H9 (cell line): ENCODE measurements at regions not wholly inside any gene's neighbourhood (a gene's known extent, or its start where the extent isn't known, plus 50 kb on each side); places are given as distances from the start of the nearest gene placed in this dataset.

Source experiments
- DNase-seq: peaks from one replicate; pipeline ENCODE4 v3.0.0-alpha.2; 2017
- H2AFZ ChIP-seq: one replicate; pipeline ENCODE4 v1.6.1; 2013; ENCODE audit warnings: mild to moderate bottlenecking, low read length, control low read depth, moderate library complexity
- H2AK5ac ChIP-seq: 2 replicates; pipeline ENCODE4 v1.6.1; 2013; ENCODE audit warnings: low read length, control low read depth, mixed read lengths; ENCODE audit not compliant: insufficient read length
- H2BK120ac ChIP-seq: one replicate; pipeline ENCODE4 v1.6.1; 2013; ENCODE audit warnings: low read depth, mild to moderate bottlenecking, low read length, control low read depth, inconsistent platforms; ENCODE audit not compliant: poor library complexity, severe bottlenecking
- H2BK12ac ChIP-seq: 2 replicates; pipeline ENCODE4 v1.6.1; 2013; ENCODE audit warnings: low read length, control low read depth, mixed read lengths, low read depth; ENCODE audit not compliant: insufficient read length
- H2BK15ac ChIP-seq: 2 replicates; pipeline ENCODE4 v1.6.1; 2013; ENCODE audit warnings: low read depth, low read length, control low read depth
- H2BK20ac ChIP-seq: one replicate; pipeline ENCODE4 v1.6.1; 2013; ENCODE audit warnings: low read depth, mild to moderate bottlenecking, low read length, control low read depth, inconsistent platforms; ENCODE audit not compliant: poor library complexity, severe bottlenecking
- H2BK5ac ChIP-seq: 2 replicates; pipeline ENCODE4 v1.6.1; 2013; ENCODE audit warnings: low read length, control low read depth, mixed read lengths; ENCODE audit not compliant: insufficient read length
- H3K14ac ChIP-seq: 2 replicates; pipeline ENCODE4 v1.6.1; 2013; ENCODE audit warnings: low read length, control low read depth; ENCODE audit not compliant: insufficient read depth
- H3K18ac ChIP-seq: 2 replicates; pipeline ENCODE4 v1.6.1; 2013; ENCODE audit warnings: low read depth, mild to moderate bottlenecking, mixed read lengths, low read length, control low read depth; ENCODE audit not compliant: insufficient read length
- H3K23ac ChIP-seq: 2 replicates; pipeline ENCODE4 v1.6.1; 2013; ENCODE audit warnings: low read length, control low read depth, mixed read lengths, low read depth; ENCODE audit not compliant: insufficient read length
- H3K23me2 ChIP-seq: 2 replicates; pipeline ENCODE4 v1.6.1; 2013; ENCODE audit warnings: low read depth, mild to moderate bottlenecking, mixed read lengths, low read length, control low read depth; ENCODE audit not compliant: insufficient read length, poor library complexity, severe bottlenecking
- H3K27ac ChIP-seq: 2 replicates; pipeline ENCODE4 v1.5.1; 2013; ENCODE audit warnings: low read length, control low read depth, mixed read lengths, low read depth; ENCODE audit not compliant: insufficient read length
- H3K27me3 ChIP-seq: 2 replicates; pipeline ENCODE4 v1.6.1; 2013; ENCODE audit warnings: low read length, control low read depth, inconsistent platforms; ENCODE audit not compliant: insufficient read depth
- H3K4ac ChIP-seq: 2 replicates; pipeline ENCODE4 v1.6.1; 2013; ENCODE audit warnings: low read depth, mild to moderate bottlenecking, control low read depth, inconsistent platforms, low read length, moderate library complexity
- H3K4me1 ChIP-seq: 2 replicates; pipeline ENCODE4 v1.6.1; 2013; ENCODE audit warnings: low read length, control low read depth, inconsistent platforms; ENCODE audit not compliant: insufficient read depth
- H3K4me2 ChIP-seq: 2 replicates; pipeline ENCODE4 v1.6.1; 2013; ENCODE audit warnings: low read length, control low read depth, mixed read lengths; ENCODE audit not compliant: insufficient read length, insufficient read depth
- H3K56ac ChIP-seq: 2 replicates; pipeline ENCODE4 v1.6.1; 2013; ENCODE audit warnings: low read depth, mild to moderate bottlenecking, mixed read lengths, low read length, control low read depth; ENCODE audit not compliant: insufficient read length
- H3K79me1 ChIP-seq: 2 replicates; pipeline ENCODE4 v1.6.1; 2013; ENCODE audit warnings: low read depth, mild to moderate bottlenecking, moderate library complexity, low read length, control low read depth, inconsistent platforms; ENCODE audit not compliant: insufficient read depth, poor library complexity, severe bottlenecking
- H3K79me2 ChIP-seq: 2 replicates; pipeline ENCODE4 v1.6.1; 2013; ENCODE audit warnings: low read length, control low read depth, inconsistent platforms; ENCODE audit not compliant: insufficient read depth
- H3K9ac ChIP-seq: 2 replicates; pipeline ENCODE4 v1.6.1; 2013; ENCODE audit warnings: low read length, control low read depth, mixed read lengths; ENCODE audit not compliant: insufficient read length; ENCODE audit errors: extremely low read depth
- H3K9me3 ChIP-seq: one replicate; pipeline ENCODE4 v1.6.1; 2013; ENCODE audit warnings: low read depth, low read length, inconsistent platforms; ENCODE audit not compliant: control insufficient read depth
- H3T11ph ChIP-seq: one replicate; pipeline ENCODE4 v1.6.1; 2013; ENCODE audit warnings: mild to moderate bottlenecking, low read length, control low read depth, inconsistent platforms
- H4K20me1 ChIP-seq: one replicate; pipeline ENCODE4 v1.6.1; 2013; ENCODE audit not compliant: control insufficient read depth, insufficient read length, insufficient read depth
- H4K5ac ChIP-seq: 2 replicates; pipeline ENCODE4 v1.6.1; 2013; ENCODE audit warnings: low read depth, mild to moderate bottlenecking, mixed read lengths, low read length, control low read depth; ENCODE audit not compliant: insufficient read length
- H4K8ac ChIP-seq: replicated peaks from 2 replicates; pipeline ENCODE4 v1.6.1; 2013; ENCODE audit warnings: low read length, control low read depth, mixed read lengths, low read depth; ENCODE audit not compliant: insufficient read length
- H4K91ac ChIP-seq: 2 replicates; pipeline ENCODE4 v1.6.1; 2013; ENCODE audit warnings: low read depth, mild to moderate bottlenecking, moderate library complexity, mixed read lengths, low read length, control low read depth; ENCODE audit not compliant: insufficient read length
- H3K27ac Mint-ChIP-seq, 3 experiments: 2 replicates in 2 of 3; 3 replicates in 1 of 3; pipeline ENCODE4 v1.8.0; 2020 to 2021; ENCODE audit warnings: mixed read lengths in 3 of 3, mild to moderate bottlenecking in 1 of 3, moderate library complexity in 1 of 3
- H3K27me3 Mint-ChIP-seq: 2 replicates; pipeline ENCODE4 v1.8.0; 2021; ENCODE audit warnings: low read depth, mild to moderate bottlenecking, moderate library complexity, mixed read lengths
- H3K36me3 Mint-ChIP-seq, 3 experiments: 2 replicates in 2 of 3; 3 replicates in 1 of 3; pipeline ENCODE4 v1.8.0; 2020 to 2021; ENCODE audit warnings: low read depth in 3 of 3, mixed read lengths in 3 of 3; ENCODE audit not compliant: insufficient read depth in 1 of 3
- H3K4me1 Mint-ChIP-seq, 2 experiments: 2 replicates each; pipeline ENCODE4 v1.8.0; 2020; ENCODE audit warnings: mixed read lengths in 2 of 2
- H3K4me3 Mint-ChIP-seq, 2 experiments: 2 replicates in 1 of 2; 3 replicates in 1 of 2; pipeline ENCODE4 v1.8.0; 2020 to 2021; ENCODE audit warnings: mild to moderate bottlenecking in 2 of 2, mixed read lengths in 2 of 2, moderate library complexity in 1 of 2
- H3K9me3 Mint-ChIP-seq, 2 experiments: 2 replicates in 1 of 2; 3 replicates in 1 of 2; pipeline ENCODE4 v1.8.0; 2020; ENCODE audit warnings: mild to moderate bottlenecking in 2 of 2, mixed read lengths in 2 of 2, moderate library complexity in 1 of 2
- WGBS: extraction: QIAGEN DNeasy Blood & Tissue Kit; methylation state at CpG from one replicate; pipeline ENCODE4 v1.1.7; 2013; ENCODE audit warnings: missing lambda C conversion rate, low lambda C conversion rate, mixed read lengths; ENCODE audit not compliant: insufficient read length; ENCODE audit errors: extremely low coverage; 5-methylcytosine and 5-hydroxymethylcytosine counted together
- TF ChIP-seq, protein P1 (sequence below): fragments of 200-600 bp; sonication (generic); conservative IDR thresholded peaks from 3 replicates; pipeline ENCODE4 v1.8.0; 2021; ENCODE audit warnings: antibody characterized with exemption, mild to moderate bottlenecking

DNA sequence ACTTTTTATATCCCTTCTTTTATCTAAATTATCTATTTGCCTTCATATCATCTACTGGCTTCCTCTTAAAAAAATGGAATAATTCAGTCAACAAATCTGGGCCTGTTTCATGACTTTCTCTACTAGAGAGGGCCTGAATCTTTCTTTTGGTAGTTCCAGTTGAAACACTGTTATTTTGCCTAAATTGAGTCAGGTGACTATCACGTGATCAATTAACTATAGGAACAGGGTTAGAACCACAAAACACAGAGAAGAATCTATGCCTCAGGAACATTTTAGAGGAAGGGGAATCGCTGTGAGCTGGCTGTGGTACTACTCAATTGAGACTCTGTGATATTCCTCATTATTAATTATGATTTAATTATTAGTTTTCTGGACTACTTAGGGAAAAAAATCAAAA lies 736.7 kb upstream of the PITX2 start:
- H3K14ac ChIP-seq, result no peak overlapping the region
- H3K27me3 ChIP-seq, result no peaks in the 10 kb centered on the region
- H4K91ac ChIP-seq, result no peak overlapping the region
- no peaks in the 10 kb centered on the region for H3K79me2 ChIP-seq
- no peaks in the 10 kb centered on the region for H3K9me3 ChIP-seq
- H3K4me3 Mint-ChIP-seq, result no peak overlapping the region
- no peaks in the 10 kb centered on the region for H3K4me1 Mint-ChIP-seq
- H3K9ac ChIP-seq, result no peak overlapping the region
- no peak overlapping the region for H3K4ac ChIP-seq
- no peak overlapping the region for H2BK5ac ChIP-seq
- H3K4me1 ChIP-seq, result no peaks in the 10 kb centered on the region
- H3K36me3 Mint-ChIP-seq, result no peaks in the 10 kb centered on the region
- H2AFZ ChIP-seq, result no peak overlapping the region
- H2BK20ac ChIP-seq, result no peak overlapping the region
- TF ChIP-seq, protein P1, sequence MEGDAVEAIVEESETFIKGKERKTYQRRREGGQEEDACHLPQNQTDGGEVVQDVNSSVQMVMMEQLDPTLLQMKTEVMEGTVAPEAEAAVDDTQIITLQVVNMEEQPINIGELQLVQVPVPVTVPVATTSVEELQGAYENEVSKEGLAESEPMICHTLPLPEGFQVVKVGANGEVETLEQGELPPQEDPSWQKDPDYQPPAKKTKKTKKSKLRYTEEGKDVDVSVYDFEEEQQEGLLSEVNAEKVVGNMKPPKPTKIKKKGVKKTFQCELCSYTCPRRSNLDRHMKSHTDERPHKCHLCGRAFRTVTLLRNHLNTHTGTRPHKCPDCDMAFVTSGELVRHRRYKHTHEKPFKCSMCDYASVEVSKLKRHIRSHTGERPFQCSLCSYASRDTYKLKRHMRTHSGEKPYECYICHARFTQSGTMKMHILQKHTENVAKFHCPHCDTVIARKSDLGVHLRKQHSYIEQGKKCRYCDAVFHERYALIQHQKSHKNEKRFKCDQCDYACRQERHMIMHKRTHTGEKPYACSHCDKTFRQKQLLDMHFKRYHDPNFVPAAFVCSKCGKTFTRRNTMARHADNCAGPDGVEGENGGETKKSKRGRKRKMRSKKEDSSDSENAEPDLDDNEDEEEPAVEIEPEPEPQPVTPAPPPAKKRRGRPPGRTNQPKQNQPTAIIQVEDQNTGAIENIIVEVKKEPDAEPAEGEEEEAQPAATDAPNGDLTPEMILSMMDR, result no peak
- no peak overlapping the region for H2BK120ac ChIP-seq
- no peak overlapping the region for H3K27ac Mint-ChIP-seq
- no peaks in the 10 kb centered on the region for H3K27me3 Mint-ChIP-seq
- H3K23me2 ChIP-seq, result no peaks in the 10 kb centered on the region
- H2BK15ac ChIP-seq, result no peak overlapping the region
- no peak overlapping the region for H3T11ph ChIP-seq
- no peak for DNase-seq
- H3K23ac ChIP-seq, result no peak overlapping the region
- no peak overlapping the region for H3K56ac ChIP-seq
- no peak overlapping the region for H4K5ac ChIP-seq
- no peak overlapping the region for H3K4me2 ChIP-seq
- no peaks in the 10 kb centered on the region for H3K79me1 ChIP-seq
- no peak overlapping the region for H2AK5ac ChIP-seq
- no CpG with 5 or more reads among the region's 2 CpGs for WGBS
- H4K8ac ChIP-seq, result no peak overlapping the region
- no peaks in the 10 kb centered on the region; a peak in 1 of 5 replicates for H3K9me3 Mint-ChIP-seq
- H4K20me1 ChIP-seq, result no peaks in the 10 kb centered on the region
- no peak overlapping the region for H3K27ac ChIP-seq
- H3K18ac ChIP-seq, result no peak overlapping the region
- H2BK12ac ChIP-seq, result no peak overlapping the region
